Esophagus squamous epithelium (tissue), 5 donors: ENCODE measurements at regions not wholly inside any gene's neighbourhood (a gene's known extent, or its start where the extent isn't known, plus 50 kb on each side); places are given as distances from the start of the nearest gene placed in this dataset.

Experiments
- DNase-seq: peaks from one replicate; lab custom pipeline; 2025; lab: John Stamatoyannopoulos, UW
- H3K27ac ChIP-seq, 4 donors: fragments of 200-600 bp; sonication (generic); one replicate each; pipeline ENCODE4 v1.5.1; 2016 to 2019; ENCODE audit warnings: mild to moderate bottlenecking in 1 of 4
- H3K27me3 ChIP-seq, 4 donors: fragments of 200-600 bp; sonication (generic); 1 replicate in 3 of 4; 2 replicates in 1 of 4; pipeline versions ENCODE4 v1.5.1 to v1.6.0; 2017 to 2021; ENCODE audit warnings: antibody characterized with exemption in 1 of 4
- H3K36me3 ChIP-seq, 3 donors: fragments of 200-600 bp; sonication (generic); one replicate each; pipeline ENCODE4 v1.5.1; 2016 to 2019
- H3K4me1 ChIP-seq, 3 donors: fragments of 200-600 bp; sonication (generic); one replicate each; pipeline ENCODE4 v1.5.1; 2017 to 2019
- H3K4me3 ChIP-seq, 4 donors: fragments of 200-600 bp; sonication (generic); 1 replicate in 3 of 4; 2 replicates in 1 of 4; pipeline ENCODE4 v1.5.1; 2016 to 2019; ENCODE audit warnings: mild to moderate bottlenecking in 2 of 4, moderate library complexity in 1 of 4
- H3K9me3 ChIP-seq, 3 donors: fragments of 200-600 bp; sonication (generic); one replicate each; pipeline ENCODE4 v1.5.1; 2016 to 2019
- POLR2A ChIP-seq, 4 donors: fragments of 450-650 bp; IDR thresholded peaks; one replicate each; pipeline ENCODE4 v1.6.1; 2017; ENCODE audit warnings: antibody characterized with exemption in 4 of 4, mild to moderate bottlenecking in 4 of 4, moderate library complexity in 3 of 4
- WGBS, 2 donors: methylation state at CpG; one replicate each; pipeline ENCODE4 v1.1.5; 2018; 5-methylcytosine and 5-hydroxymethylcytosine counted together
- intact Hi-C: fragments of 100-400 bp; cut with DNase I; formaldehyde crosslinking; loops from one replicate; pipeline ENCODE4 v1.15.0; 2022
- TF ChIP-seq, protein P1 (sequence below), 6 experiments: fragments of 450-650 bp in 4 of 6; fragments of 200-600 bp in 2 of 6; sonication (generic) in 2 of 6; IDR thresholded peaks; one replicate each; pipeline ENCODE4 v1.5.1; 2016 to 2019; ENCODE audit warnings: antibody characterized with exemption in 6 of 6, mild to moderate bottlenecking in 4 of 6, moderate library complexity in 4 of 6
- donor health status: DM: yes; HTN: yes; CAD: no.

DNA sequence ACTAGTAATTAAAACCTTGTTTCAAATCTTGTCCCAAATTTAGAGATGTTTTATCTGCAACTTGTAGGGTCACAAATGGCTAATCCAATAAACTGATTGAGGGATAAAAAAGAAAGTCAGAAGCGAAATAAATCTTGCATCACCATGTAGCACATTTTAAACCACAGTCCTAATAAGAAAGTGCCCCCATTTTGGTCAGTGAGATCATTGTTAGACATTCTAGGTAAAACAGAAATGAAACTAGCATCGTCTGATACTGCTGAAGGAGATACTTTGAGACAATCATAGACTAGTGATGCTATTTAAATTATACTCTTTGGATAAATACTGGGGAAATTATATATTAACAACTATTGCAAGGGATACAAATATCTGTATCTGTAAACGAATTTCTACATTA, 247.9 kb downstream of the AMY1C start:
- Histone ChIP-seq H3K36me3 (no peaks in the 10 kb centered on the region), H3K9me3 (no peaks in the 10 kb centered on the region), H3K4me3 (no peak overlapping the region), H3K27ac (no peak overlapping the region), H3K4me1 (no peaks in the 10 kb centered on the region), H3K27me3 (no peaks in the 10 kb centered on the region)
- 33 to 40% methylated on average over 3 of the region's 3 CpGs for WGBS, 2 donors
- TF ChIP-seq, protein P1, sequence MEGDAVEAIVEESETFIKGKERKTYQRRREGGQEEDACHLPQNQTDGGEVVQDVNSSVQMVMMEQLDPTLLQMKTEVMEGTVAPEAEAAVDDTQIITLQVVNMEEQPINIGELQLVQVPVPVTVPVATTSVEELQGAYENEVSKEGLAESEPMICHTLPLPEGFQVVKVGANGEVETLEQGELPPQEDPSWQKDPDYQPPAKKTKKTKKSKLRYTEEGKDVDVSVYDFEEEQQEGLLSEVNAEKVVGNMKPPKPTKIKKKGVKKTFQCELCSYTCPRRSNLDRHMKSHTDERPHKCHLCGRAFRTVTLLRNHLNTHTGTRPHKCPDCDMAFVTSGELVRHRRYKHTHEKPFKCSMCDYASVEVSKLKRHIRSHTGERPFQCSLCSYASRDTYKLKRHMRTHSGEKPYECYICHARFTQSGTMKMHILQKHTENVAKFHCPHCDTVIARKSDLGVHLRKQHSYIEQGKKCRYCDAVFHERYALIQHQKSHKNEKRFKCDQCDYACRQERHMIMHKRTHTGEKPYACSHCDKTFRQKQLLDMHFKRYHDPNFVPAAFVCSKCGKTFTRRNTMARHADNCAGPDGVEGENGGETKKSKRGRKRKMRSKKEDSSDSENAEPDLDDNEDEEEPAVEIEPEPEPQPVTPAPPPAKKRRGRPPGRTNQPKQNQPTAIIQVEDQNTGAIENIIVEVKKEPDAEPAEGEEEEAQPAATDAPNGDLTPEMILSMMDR (IDR thresholded peaks at IDR 0.05) = no peak
- no peak for TF ChIP-seq POLR2A (IDR thresholded peaks at IDR 0.05)
- intact Hi-C loops = no loop called here
- DNase-seq = no peak

GRCh38 chr1:104018922-104019674, 269.4 kb downstream of the AMY1C start:
- no peak for DNase-seq
- H3K36me3 ChIP-seq = no peaks in the 10 kb centered on the region
- no peaks in the 10 kb centered on the region for H3K4me1 ChIP-seq
- intact Hi-C loops = no loop called here
- no peak overlapping the region for H3K27ac ChIP-seq
- no peak for TF ChIP-seq POLR2A (IDR thresholded peaks at IDR 0.05)
- TF ChIP-seq, protein P1 (IDR thresholded peaks at IDR 0.05) = no peak
- WGBS, 2 donors = 57 to 100% methylated on average over 1 of the region's 1 CpG
- no peak overlapping the region for H3K4me3 ChIP-seq
- no peaks in the 10 kb centered on the region for H3K27me3 ChIP-seq
- H3K9me3 ChIP-seq = peaks cover 0 to 7% (median 0%) of the 10 kb centered on the region in 3 donors

- H3K4me1 ChIP-seq = no peaks in the 10 kb centered on the region
- 40 to 53% methylated on average over 1 of the region's 1 CpG for WGBS, 2 donors
- no peak overlapping the region for H3K27ac ChIP-seq
- H3K27me3 ChIP-seq = no peaks in the 10 kb centered on the region
- no peak for DNase-seq
- no peak overlapping the region for H3K4me3 ChIP-seq
- intact Hi-C loops = no loop called here
- TF ChIP-seq POLR2A (IDR thresholded peaks at IDR 0.05) = no peak
- TF ChIP-seq, protein P1 (IDR thresholded peaks at IDR 0.05) = no peak
- no peaks in the 10 kb centered on the region for H3K36me3 ChIP-seq
- H3K9me3 ChIP-seq = peaks cover 0 to 7% (median 0%) of the 10 kb centered on the region in 3 donors
These were observed 270.0 kb downstream of the AMY1C start for GRCh38 chr1:104019675-104020049.

GRCh38 chr1:104028416-104029035, 278.8 kb downstream of the AMY1C start:
- H3K4me3 ChIP-seq = no peak overlapping the region
- WGBS, 2 donors = 64 to 68% methylated on average over 3 of the region's 3 CpGs
- no peaks in the 10 kb centered on the region for H3K27me3 ChIP-seq
- H3K27ac ChIP-seq = no peak overlapping the region
- intact Hi-C loops = no loop called here
- no peak for TF ChIP-seq POLR2A (IDR thresholded peaks at IDR 0.05)
- TF ChIP-seq, protein P1 (IDR thresholded peaks at IDR 0.05) = no peak
- H3K9me3 ChIP-seq = no peaks in the 10 kb centered on the region
- no peaks in the 10 kb centered on the region for H3K36me3 ChIP-seq
- DNase-seq = no peak
- H3K4me1 ChIP-seq = no peaks in the 10 kb centered on the region

- Histone ChIP-seq H3K27me3 (no peaks in the 10 kb centered on the region), H3K4me1 (no peaks in the 10 kb centered on the region), H3K9me3 (no peaks in the 10 kb centered on the region), H3K4me3 (no peak overlapping the region), H3K36me3 (no peaks in the 10 kb centered on the region), H3K27ac (no peak overlapping the region)
- intact Hi-C loops = no loop called here
- WGBS, 2 donors = 75 to 88% methylated on average over 1 of the region's 1 CpG
- no peak for TF ChIP-seq POLR2A (IDR thresholded peaks at IDR 0.05)
- TF ChIP-seq, protein P1 (IDR thresholded peaks at IDR 0.05) = no peak
- no peak for DNase-seq
These were observed 279.8 kb downstream of the AMY1C start for GRCh38 chr1:104029456-104029970.
